Upper lobe of left lung (tissue), 6 donors: ENCODE measurements at regions not wholly inside any gene's neighbourhood (a gene's known extent, or its start where the extent isn't known, plus 50 kb on each side); places are given as distances from the start of the nearest gene placed in this dataset.

Experiments used
- ATAC-seq, 2 donors: fragments of 200-7000 bp; cut with Tn5 transposase; one replicate each; pipeline ENCODE4 v1.9.1; 2022; ENCODE audit warnings: mild to moderate bottlenecking in 2 of 2, moderate library complexity in 2 of 2; ENCODE audit not compliant: low FRiP score in 2 of 2
- DNase-seq, 2 donors: peaks; one replicate each; pipeline ENCODE4 v3.0.0-alpha.2; 2019 to 2020
- H3K27ac ChIP-seq, 4 donors: fragments of 200-600 bp; sonication (generic); one replicate each; pipeline ENCODE4 v1.5.1; 2016 to 2019
- H3K27me3 ChIP-seq, 4 donors: fragments of 200-600 bp; sonication (generic); one replicate each; pipeline ENCODE4 v1.5.1; 2017 to 2019
- H3K36me3 ChIP-seq, 4 donors: fragments of 200-600 bp; sonication (generic); one replicate each; pipeline ENCODE4 v1.5.1; 2016 to 2019
- H3K4me1 ChIP-seq, 4 donors: fragments of 200-600 bp; sonication (generic); one replicate each; pipeline ENCODE4 v1.5.1; 2018 to 2019
- H3K4me3 ChIP-seq, 4 donors: fragments of 200-600 bp; sonication (generic); one replicate each; pipeline ENCODE4 v1.5.1; 2017 to 2019; ENCODE audit warnings: mild to moderate bottlenecking in 2 of 4, moderate library complexity in 1 of 4
- H3K9me3 ChIP-seq, 4 donors: fragments of 200-600 bp; sonication (generic); one replicate each; pipeline ENCODE4 v1.5.1; 2018 to 2019
- CTCF ChIP-seq, 6 experiments: fragments of 450-650 bp in 4 of 6; fragments of 200-600 bp in 2 of 6; sonication (generic) in 2 of 6; IDR thresholded peaks; one replicate each; pipeline ENCODE4 v1.5.1; 2016 to 2019; ENCODE audit warnings: antibody characterized with exemption in 6 of 6
- EP300 ChIP-seq, 4 donors: sonication (generic); formaldehyde crosslinking; IDR thresholded peaks; one replicate each; pipeline ENCODE4 v1.5.1; 2017; ENCODE audit warnings: antibody characterized with exemption in 4 of 4, control low read depth in 2 of 4
- POLR2A ChIP-seq, 4 donors: fragments of 450-650 bp; IDR thresholded peaks; one replicate each; pipeline ENCODE4 v1.5.1; 2016 to 2017; ENCODE audit warnings: antibody characterized with exemption in 4 of 4, mild to moderate bottlenecking in 2 of 4
- POLR2AphosphoS5 ChIP-seq, 2 donors: sonication (generic); formaldehyde crosslinking; IDR thresholded peaks; one replicate each; pipeline ENCODE4 v1.5.1; 2017; ENCODE audit warnings: antibody characterized with exemption in 2 of 2
- WGBS, 2 donors: methylation state at CpG; one replicate each; pipeline ENCODE4 v1.1.5; 2017 to 2018; 5-methylcytosine and 5-hydroxymethylcytosine counted together
- donor health status: DM: no; HTN: no; CAD: no; lungs with moderate emphysema.
- donor health status: DM: no; HTN: yes; CAD: no; lungs with severe emphysema.

DNA sequence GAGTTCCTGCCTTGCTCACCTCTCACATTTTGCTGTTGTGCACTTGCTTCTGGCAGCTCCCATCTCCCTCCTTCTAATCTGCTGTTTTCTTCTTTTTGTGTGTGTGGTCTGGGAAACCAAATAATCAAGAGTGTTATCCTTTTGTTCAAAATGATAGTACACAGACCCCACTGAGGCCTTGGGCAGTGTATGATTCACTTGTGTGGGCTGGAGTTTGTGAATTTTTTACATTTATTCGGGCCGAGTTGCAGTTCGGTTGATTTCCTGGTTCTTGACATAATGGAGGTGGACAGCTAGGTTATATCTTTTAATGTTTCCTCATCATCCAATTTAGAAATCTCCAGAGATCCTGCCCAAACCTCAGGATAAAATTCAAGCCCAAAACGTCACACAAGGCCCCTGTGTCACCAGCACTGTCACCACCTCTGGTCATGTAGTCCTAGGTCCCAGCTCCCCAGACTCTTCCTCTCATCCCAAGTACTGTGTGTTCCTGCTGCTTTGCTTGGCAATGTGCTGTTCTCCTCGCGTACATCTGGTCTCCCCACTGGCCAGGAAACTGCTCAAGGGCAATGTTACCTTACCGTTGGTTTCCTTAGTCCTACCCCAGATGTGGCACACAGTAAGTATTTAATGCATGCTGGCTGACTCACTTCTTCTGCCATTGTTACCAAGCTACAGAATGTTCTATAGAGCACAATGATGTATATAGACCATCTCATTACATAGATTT is 55.7 kb upstream of the PHACTR2 start:
- Histone ChIP-seq H3K4me3 (no peak overlapping the region), H3K27me3 (no peaks in the 10 kb centered on the region), H3K27ac (no peak overlapping the region), H3K4me1 (peaks cover 4 to 13% (median 6%) of the 10 kb centered on the region in 4 donors), H3K36me3 (no peaks in the 10 kb centered on the region), H3K9me3 (no peaks in the 10 kb centered on the region)
- no peak for TF ChIP-seq POLR2AphosphoS5 (IDR thresholded peaks at IDR 0.05)
- no peak for TF ChIP-seq EP300 (IDR thresholded peaks at IDR 0.05)
- TF ChIP-seq CTCF (IDR thresholded peaks at IDR 0.05) = no peak
- TF ChIP-seq POLR2A (IDR thresholded peaks at IDR 0.05) = no peak
- WGBS, 2 donors = 87 to 93% methylated on average over 7 of the region's 7 CpGs
- no peak for ATAC-seq
- DNase-seq = no peak

GRCh38 chr6:143621159-143621873 is 56.4 kb upstream of the PHACTR2 start:
- H3K4me1 ChIP-seq = peaks cover 4 to 13% (median 6%) of the 10 kb centered on the region in 4 donors
- no peak overlapping the region for H3K27ac ChIP-seq
- ATAC-seq (no peak), DNase-seq (no peak)
- H3K27me3 ChIP-seq = no peaks in the 10 kb centered on the region
- WGBS, 2 donors = 95 to 97% methylated on average over 8 of the region's 8 CpGs
- no peak overlapping the region for H3K4me3 ChIP-seq
- TF ChIP-seq POLR2AphosphoS5 (IDR thresholded peaks at IDR 0.05) (no peak), POLR2A (IDR thresholded peaks at IDR 0.05) (no peak), CTCF (IDR thresholded peaks at IDR 0.05) (no peak), EP300 (IDR thresholded peaks at IDR 0.05) (no peak)
- no peaks in the 10 kb centered on the region for H3K36me3 ChIP-seq
- no peaks in the 10 kb centered on the region for H3K9me3 ChIP-seq

GRCh38 chr6:143620447-143620846 is 57.3 kb upstream of the PHACTR2 start:
- no peak overlapping the region for H3K27ac ChIP-seq
- ATAC-seq = no peak
- H3K4me1 ChIP-seq = peaks cover 4 to 13% (median 6%) of the 10 kb centered on the region in 4 donors

DNA sequence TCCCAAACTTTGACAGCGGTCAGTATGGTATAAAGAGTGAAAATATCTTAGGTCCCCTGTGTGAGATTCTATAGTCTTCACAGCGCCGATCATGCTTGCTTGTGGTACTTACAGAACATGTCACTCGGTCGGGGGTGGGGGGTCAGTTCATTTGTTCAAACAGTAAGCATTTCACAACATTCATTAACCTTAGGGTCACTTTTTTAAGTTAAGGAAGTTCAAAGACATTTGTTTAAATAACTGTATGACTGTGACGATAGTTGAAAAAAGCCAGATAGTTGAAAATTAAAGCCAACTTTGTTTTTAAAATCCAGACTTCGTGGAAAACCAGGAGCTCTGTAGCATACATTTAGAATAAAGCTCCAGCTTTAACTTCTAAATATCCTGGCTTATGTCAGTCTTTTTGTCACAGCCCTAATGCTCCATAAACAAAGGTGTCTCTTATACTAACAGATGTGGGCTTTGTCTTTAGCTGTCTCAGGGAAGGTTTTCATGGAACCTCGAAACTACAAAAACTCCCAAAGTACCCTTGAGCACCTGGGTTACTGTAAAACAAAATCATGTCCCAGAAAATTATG is 57.9 kb upstream of the PHACTR2 start:
- peaks cover 4 to 13% (median 6%) of the 10 kb centered on the region in 4 donors for H3K4me1 ChIP-seq
- no peaks in the 10 kb centered on the region for H3K9me3 ChIP-seq
- no peaks in the 10 kb centered on the region for H3K27me3 ChIP-seq
- no peak overlapping the region for H3K4me3 ChIP-seq
- WGBS, 2 donors = 47 to 55% methylated on average over 8 of the region's 8 CpGs
- ATAC-seq = no peak
- DNase-seq = no peak
- no peaks in the 10 kb centered on the region for H3K36me3 ChIP-seq
- H3K27ac ChIP-seq = no peak overlapping the region
- TF ChIP-seq EP300 (IDR thresholded peaks at IDR 0.05) (no peak), POLR2AphosphoS5 (IDR thresholded peaks at IDR 0.05) (no peak), POLR2A (IDR thresholded peaks at IDR 0.05) (no peak), CTCF (IDR thresholded peaks at IDR 0.05) (no peak)

More at GRCh38 chr6:143620447-143620846, 57.3 kb upstream of the PHACTR2 start:
- DNase-seq = no peak
- WGBS, 2 donors = 47 to 68% methylated on average over 3 of the region's 3 CpGs
- H3K4me3 ChIP-seq = no peak overlapping the region
- no peaks in the 10 kb centered on the region for H3K27me3 ChIP-seq
- H3K36me3 ChIP-seq = no peaks in the 10 kb centered on the region
- TF ChIP-seq POLR2AphosphoS5 (IDR thresholded peaks at IDR 0.05) (no peak), CTCF (IDR thresholded peaks at IDR 0.05) (no peak), EP300 (IDR thresholded peaks at IDR 0.05) (no peak), POLR2A (IDR thresholded peaks at IDR 0.05) (no peak)
- no peaks in the 10 kb centered on the region for H3K9me3 ChIP-seq
